ENCODE measurements at regions not wholly inside any gene's neighbourhood (a gene's known extent, or its start where the extent isn't known, plus 50 kb on each side); places are given as distances from the start of the nearest gene placed in this dataset.

DNA sequence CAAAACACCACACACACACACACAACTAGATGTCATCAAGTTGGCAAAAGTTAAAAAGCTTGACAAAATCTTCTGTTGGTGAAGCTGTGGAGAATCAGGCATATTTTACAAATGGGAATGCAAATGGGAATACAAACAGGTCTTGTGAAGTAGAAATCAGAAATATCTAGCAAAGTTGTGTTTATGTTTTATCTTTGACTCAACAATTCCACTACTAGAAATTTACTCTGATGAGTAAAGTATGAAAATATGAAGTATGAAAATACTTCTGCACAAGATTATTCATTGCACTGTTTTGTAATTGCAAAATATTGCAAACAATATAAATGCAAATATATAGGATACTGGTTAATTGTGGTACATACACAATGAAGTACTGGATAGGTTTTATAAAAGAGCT, 1166.0 kb upstream of the GJE1 start:
- H3K4me3 ChIP-seq (ENCODE audit: low read length): no peak overlapping the region
- TF ChIP-seq, protein P1, sequence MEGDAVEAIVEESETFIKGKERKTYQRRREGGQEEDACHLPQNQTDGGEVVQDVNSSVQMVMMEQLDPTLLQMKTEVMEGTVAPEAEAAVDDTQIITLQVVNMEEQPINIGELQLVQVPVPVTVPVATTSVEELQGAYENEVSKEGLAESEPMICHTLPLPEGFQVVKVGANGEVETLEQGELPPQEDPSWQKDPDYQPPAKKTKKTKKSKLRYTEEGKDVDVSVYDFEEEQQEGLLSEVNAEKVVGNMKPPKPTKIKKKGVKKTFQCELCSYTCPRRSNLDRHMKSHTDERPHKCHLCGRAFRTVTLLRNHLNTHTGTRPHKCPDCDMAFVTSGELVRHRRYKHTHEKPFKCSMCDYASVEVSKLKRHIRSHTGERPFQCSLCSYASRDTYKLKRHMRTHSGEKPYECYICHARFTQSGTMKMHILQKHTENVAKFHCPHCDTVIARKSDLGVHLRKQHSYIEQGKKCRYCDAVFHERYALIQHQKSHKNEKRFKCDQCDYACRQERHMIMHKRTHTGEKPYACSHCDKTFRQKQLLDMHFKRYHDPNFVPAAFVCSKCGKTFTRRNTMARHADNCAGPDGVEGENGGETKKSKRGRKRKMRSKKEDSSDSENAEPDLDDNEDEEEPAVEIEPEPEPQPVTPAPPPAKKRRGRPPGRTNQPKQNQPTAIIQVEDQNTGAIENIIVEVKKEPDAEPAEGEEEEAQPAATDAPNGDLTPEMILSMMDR (IDR thresholded peaks at IDR 0.05; ENCODE audit: insufficient read depth, low read depth, low read length, missing control alignments): no peak
- no peak for DNase-seq (ENCODE audit: low read depth)

DNA sequence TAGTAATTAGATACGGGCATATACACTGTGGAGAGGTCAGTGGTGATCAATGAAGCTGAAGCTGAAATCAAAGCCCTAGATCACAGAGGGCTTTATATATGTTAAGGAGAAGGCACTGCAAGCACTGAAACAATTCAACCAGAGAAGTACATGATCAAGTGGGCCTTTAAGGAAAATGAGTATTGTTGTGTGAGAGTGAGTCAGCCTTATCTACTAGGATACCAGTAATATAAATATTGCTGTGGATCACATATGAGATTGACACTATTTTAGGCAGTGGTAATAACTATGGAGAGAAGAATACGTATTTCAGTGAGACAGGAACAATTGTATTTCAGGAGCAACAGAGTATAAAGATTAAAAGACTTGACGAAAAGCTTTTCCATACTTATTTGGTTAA, 1172.2 kb upstream of the GJE1 start:
- TF ChIP-seq, protein P1 (IDR thresholded peaks at IDR 0.05; ENCODE audit: insufficient read depth, low read depth, low read length, missing control alignments): no peak
- DNase-seq (ENCODE audit: low read depth): peak; percentile 1
- no peak overlapping the region for H3K4me3 ChIP-seq (ENCODE audit: low read length)

DNA sequence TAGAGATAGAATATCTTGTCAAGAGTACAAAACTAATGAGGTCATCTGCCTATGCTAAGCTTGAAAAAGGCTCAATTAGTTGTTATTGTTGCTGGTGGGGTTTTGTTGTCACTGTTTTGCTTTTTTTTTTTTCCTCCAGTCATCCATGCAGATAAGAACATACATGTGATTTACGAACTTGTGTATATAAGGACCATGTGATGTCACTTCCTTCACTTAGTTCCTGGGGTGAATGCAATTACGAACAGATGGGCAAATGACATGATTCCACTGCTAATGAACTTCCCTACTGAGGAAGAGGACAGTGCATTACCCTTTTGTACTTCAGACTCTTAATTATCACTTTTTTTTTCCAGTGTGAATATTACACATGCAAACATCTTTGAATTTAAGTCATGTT, 1175.3 kb upstream of the GJE1 start:
- H3K4me3 ChIP-seq (ENCODE audit: low read length): no peak overlapping the region
- TF ChIP-seq, protein P1 (IDR thresholded peaks at IDR 0.05; ENCODE audit: insufficient read depth, low read depth, low read length, missing control alignments): no peak
- no peak for DNase-seq (ENCODE audit: low read depth)

DNA sequence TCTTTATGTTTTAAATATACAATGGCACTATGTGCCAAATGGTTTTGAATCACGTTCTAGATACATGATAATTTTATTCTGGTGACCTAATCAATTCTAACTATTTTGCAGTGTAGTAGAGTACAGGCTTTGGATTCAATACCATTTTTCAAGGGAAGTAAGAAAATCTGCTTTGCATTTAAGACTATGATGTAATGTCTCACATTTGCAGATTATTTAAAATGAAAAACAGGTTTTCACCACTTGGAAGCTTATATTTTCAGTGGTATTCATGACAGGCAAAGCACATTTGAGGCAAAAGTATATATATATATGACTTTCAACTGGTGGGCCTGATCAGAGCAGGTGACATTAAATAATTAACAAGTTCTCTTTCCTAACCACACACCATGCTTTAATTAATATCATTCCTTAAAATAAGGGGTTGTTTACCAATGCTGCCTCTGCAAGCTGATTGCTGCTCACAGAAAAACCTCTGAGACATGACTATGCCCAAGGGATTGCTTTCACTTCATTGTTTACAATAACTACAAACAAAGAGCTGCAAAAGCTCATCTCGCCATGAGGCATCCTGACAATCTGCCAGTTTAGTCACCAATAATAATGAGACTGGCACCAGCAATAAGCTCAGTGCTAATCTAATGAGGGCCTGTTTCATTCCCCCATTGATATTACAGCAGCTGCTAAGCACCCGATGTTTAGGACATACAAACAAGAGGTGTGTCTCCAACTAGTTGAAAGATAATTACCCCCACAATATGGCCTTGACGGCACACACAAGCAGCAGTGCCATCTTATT, 1176.0 kb upstream of the GJE1 start:
- TF ChIP-seq, protein P1 (IDR thresholded peaks at IDR 0.05; ENCODE audit: insufficient read depth, low read depth, low read length, missing control alignments): no peak
- DNase-seq (ENCODE audit: low read depth): peak; percentile 53
- H3K4me3 ChIP-seq (ENCODE audit: low read length): no peak overlapping the region

DNA sequence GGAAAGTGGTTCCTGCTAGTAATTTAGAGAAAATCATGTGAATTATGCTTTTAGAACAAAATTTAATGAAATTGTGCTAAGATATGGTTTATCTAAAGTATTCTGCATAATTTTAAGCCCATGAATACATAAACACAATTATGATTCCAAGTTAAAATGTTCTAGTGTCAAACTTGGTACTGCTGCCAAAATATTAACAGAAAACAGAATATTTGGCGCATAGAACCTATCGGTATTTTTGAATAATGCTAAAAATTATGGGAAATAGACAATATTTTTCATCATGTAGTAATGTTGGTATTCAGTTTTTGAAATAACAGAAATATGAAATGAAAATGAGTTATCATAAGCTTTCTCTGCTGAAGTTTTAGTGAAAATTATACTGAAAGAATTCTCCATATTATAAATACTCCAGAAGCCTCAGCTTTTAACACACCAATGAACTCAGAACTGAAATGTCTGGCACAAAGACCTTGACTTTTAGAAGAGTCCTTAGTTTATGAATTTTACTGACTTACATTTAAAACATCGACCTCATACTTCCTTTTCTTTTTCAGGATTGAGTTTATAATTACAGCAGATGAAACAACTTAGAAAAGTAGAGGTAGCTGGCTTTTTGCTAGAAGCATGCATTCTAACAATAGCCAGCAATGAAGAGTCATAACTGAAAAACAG, 1192.3 kb upstream of the GJE1 start:
- no peak for DNase-seq (ENCODE audit: low read depth)
- TF ChIP-seq, protein P1 (IDR thresholded peaks at IDR 0.05; ENCODE audit: insufficient read depth, low read depth, low read length, missing control alignments): no peak
- no peak overlapping the region for H3K4me3 ChIP-seq (ENCODE audit: low read length)

DNA sequence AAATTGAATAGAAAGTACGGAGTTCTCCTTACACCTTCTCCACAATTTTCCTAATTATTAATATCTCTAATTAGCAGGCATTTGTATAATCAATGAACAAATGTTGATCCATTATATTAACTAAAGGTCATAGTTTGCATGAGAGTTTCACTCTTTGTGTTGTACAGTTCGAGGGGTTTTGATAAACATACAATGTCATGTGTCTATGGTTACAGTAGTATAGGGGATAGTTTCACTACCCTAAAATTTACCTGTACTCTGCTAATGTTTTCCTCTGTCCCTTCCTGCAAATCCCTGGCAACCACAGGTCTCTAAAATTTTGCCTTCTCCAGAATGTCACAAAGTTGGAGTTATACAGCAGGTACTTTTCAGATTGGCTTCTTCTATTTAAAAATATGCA, 1199.8 kb upstream of the GJE1 start:
- no peak for DNase-seq (ENCODE audit: low read depth)
- TF ChIP-seq, protein P1 (IDR thresholded peaks at IDR 0.05; ENCODE audit: insufficient read depth, low read depth, low read length, missing control alignments): no peak
- no peak overlapping the region for H3K4me3 ChIP-seq (ENCODE audit: low read length)

Measured in epithelial cell of esophagus (primary cell).